ENCODE measurements at regions not wholly inside any gene's neighbourhood (a gene's known extent, or its start where the extent isn't known, plus 50 kb on each side); places are given as distances from the start of the nearest gene placed in this dataset.

DNA sequence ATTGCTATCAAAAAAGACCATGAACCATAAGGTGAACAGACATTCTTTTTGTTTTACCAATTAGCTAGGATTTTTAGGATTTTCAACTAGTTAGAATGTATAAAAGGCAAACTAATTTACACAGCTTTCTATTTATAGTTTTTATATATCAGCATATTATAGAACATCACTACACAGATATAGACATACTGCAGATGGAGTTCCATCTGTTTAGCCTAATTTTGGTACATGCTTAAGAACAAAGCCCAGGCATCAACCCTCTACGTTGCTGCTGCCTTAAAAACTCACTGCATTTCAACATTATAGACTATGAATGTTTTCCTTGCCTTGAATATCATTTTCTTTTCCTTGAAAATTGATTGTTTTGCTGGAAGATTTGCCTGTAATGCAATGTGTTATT, 2227.5 kb upstream of the C9orf72 start:
- no peak for DNase-seq

DNA sequence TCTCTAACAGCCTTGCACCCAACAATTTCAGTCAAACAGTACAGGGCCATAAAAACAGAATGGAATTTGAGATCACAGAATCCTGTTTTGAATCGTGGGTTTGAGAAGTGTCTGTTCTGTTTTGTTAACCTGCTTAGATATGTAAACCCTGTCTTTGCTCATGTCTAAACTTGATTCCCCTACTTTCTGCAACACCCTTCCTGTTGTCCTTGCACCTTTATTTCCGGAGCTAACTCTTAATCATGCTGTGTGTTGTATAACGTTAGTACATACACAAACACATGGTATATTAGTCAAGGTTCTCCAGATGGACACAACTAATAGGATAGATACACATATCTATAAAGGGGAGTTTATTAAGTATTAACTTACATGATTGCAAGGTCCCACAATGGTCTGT, 2229.2 kb upstream of the C9orf72 start:
- no peak for DNase-seq

DNA sequence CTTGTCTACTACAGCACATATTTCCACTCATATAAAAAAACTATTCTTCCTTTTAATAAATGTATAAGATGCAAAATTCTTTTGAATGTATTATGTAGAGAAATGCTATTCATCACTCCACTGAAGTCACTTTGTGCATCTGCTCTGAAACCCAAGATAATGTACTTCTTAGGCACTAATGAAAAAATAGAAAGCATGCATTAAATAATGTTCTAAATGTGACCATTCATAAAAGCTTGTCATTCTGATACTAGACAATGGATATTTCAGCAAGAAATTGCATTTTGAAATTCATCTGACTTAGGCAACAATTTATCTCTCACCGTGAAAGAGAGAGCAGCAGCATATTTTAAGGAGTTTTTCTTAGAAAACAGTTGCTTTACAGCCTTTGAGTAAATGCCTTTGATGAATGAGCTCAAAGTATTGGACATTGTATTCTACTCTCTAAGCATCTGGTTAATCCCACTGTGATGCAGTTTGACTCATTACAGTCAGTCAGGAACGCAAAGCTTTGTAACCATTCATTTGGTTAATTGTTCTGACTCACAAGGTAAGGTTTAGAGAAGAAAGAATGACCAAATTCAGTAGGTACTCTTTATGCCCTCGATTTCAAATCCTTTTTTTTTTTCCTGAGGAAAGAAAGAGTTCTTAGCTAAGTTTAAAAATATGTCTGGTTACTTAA, 2233.8 kb upstream of the C9orf72 start:
- DNase-seq, result no peak

DNA sequence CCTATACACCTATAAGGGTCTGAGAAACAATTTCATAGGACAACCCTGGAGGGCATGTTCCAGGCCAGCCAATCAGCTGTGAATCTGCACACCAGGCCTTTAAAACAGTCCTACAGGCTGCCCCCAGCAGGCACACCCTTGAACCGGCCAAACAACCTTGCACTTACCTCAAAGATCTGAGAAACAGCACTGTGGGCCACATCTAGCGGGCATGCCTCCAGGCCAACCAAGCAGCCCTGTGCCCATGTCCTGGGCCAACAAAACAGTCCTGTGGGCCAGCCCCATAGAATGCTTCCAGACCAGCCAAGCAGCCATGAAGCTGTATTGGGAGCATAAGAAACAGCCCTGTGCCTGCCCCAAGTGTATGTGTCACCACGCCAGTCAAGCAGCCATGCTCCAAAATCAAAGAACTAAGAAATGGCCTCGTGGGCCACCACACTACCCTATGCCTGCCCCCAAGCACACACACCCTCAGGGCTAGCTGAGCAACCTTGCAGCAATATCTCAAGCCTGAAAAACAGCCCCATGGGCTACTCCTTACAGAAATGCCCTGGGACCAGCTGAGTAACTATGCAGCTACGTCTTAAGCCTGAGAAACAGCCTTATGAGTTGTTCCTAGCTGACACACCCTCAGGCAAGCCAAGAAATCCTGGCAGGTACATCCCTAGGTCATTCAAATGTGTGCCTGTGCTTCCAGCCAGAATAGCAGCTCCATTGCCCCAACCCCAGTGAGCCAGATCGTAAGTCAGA, 2243.8 kb upstream of the C9orf72 start:
- DNase-seq, result no peak

DNA sequence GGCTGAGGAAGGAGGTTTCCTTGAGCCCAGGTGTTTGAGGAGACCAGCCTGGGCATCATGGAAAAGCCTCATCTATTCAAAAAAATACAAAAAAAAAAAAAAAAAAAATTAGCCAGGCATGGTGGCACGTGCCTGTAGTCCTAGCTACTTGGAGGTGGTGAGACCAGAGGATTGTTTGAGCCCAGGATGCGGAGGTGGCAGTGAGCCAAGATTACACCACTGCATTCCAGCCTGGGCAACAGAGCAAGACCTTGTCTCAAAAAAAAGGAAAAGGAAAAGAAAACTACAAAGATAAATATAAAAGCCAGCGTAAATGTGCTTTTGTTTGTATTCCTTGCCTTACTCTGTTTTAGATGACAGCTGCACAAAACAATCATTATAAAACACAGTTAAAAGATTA, 2249.2 kb upstream of the C9orf72 start:
- no peak for DNase-seq

DNA sequence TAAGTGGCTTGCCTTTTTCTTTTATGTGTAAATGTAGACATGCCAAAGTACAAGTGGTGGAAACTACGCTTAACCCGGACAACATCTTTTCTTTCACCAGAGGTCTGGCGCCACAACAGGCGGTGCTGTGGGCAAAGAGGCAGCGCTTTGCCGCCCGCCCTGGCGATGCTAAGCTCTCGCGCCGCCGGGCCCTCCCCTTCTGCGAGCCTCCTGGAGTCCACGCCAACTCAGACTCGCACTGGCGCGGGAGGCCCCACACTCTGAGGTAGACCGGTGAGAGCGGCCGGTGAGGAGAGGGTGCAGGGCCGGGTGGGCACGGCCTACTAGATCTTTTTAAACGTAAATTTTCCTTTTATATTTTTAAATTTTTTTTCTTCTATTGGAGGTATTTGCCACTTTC, 2253.1 kb upstream of the C9orf72 start:
- no peak for DNase-seq

DNA sequence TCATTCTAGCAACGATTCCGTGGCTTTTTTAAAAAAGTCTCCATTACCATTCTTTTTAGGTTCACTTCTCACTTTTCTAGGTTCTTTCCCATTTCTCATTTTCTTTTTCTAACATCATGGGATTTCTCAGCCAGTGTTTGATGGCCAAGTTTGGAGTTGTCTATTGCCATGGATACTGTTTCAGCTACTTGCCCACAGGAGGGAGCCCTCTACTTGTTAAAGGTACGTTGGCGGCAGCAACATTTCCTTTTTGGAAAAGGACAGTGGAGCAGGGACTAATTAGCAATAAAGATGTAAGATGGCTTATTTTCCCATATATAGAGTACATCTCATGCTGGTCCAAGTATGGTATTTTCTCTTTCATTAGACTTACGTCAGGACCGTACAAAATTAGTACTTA, 2257.5 kb upstream of the C9orf72 start:
- no peak for DNase-seq

DNA sequence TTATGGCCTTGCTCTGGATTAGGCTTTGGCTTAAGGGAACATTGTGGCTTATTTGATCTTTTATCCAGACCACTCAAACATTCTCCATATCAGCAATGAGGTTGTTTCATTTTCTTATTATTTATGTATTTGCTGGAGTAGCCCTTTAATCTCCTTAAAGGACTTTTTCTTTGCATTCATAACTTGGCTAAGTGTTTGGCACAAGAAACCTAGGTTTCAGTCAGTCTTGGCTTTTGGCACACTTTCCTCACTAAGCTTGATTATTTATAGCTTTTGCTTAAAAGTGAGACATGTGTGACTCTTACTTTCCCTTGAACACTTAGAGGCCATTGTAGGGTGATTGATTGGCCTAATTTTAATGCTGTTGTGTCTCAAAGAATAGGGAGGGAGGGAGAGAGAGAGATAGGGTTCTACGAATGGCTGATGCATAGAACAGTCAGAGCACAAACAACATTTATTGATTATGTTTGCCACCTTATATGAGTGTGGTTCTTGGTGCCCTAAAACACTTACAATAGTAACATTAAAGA, 2265.3 kb upstream of the C9orf72 start:
- no peak for DNase-seq

DNA sequence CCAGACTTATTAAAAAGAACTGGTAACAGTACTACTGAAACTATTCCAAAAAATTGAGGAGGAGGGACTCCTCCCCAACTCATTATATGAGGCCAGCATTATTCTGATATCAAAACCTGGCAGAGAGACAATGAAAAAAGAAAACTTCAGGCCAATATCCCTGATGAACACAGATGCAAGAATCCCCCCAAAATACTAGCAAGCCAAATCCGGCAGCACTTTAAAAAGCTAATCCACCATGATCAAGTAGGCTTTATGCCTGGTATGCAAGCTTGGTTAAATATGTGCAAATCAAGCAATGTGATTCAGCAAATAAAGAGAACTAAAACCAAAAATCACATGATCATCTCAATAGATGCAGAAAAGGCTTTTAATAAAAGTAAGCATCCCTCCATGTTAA, 2271.0 kb upstream of the C9orf72 start:
- DNase-seq, result no peak

DNA sequence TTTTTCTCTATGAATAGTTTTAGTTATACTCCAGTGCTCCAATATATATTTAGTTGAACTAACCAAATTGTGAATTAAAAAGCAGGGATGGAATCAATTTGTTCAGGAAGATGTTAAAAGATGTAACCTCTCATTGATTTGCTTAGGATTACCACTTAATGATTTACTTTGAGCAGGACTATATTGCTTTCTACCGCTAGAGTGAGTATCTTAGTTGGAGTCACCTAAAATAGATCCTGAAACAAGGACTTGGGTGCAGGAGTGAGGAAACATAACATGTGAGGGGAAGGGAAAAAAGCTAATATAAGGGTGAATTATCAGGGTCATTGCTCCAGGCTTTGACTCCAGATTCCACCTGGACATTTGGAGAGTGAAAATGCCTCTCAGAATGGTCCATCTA, 2277.4 kb upstream of the C9orf72 start:
- no peak for DNase-seq

DNA sequence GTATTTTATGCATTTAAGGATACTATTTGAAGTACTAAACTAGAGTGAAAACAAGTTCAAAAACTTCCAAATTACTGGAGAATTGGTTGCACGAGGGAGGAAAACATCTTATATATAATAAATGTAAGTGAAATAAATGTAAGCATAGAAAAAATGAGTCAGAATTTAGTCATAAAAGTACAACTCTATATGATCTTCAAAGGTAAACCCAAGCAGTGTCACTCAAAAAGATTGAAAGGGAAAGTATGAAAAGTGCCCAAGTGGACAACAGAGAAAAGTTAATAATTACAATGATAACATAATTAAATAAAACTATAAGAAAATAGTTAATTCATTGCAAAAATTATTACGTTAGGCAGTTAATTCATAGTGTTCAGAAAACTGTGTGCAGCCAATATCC, 2288.5 kb upstream of the C9orf72 start:
- no peak for DNase-seq

DNA sequence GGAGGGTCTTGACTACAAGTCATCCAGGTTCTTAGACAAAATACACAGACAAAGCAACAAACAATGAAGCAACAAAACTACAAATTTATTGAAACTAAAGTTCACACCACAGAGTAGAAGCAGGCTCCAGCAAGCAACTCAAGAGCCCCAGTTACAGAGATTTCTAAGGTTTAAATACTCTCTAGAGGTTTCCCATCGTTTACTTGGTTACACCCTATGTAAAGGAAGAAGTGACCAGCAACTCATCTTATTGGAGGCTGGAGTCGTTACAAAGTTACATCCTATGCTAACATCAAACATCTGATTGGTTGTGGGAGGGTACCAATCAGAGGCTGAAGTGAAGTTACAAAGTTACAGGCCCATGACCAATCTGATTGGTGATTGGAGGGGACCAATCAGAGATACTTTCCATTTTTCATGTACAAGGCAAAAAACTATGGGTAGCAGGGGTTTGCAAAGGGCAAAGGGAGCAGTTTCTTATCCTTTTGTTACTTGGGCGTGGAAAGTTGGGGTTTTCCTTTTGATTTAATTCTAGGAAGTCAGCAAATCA, 2292.6 kb upstream of the C9orf72 start:
- DNase-seq, result no peak

DNA sequence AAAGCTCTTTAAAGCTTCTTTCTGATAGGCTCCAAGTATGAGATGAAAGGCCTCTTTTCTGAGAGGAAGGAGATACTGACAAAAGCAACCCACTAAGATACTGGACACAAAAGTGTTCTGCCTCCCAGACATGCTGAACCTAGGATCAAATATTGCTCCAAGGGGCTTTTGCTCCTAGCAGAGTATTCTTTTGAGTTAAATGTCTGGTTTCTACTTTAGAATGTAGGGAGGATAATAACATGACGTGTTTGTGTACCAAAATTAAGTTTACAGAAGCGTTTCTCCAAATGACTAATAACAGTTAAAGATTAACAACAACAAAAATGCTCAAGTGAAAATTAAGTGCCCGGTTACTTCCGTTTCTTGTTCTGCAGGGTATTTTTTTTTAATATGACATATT, 2293.3 kb upstream of the C9orf72 start:
- DNase-seq, result no peak

DNA sequence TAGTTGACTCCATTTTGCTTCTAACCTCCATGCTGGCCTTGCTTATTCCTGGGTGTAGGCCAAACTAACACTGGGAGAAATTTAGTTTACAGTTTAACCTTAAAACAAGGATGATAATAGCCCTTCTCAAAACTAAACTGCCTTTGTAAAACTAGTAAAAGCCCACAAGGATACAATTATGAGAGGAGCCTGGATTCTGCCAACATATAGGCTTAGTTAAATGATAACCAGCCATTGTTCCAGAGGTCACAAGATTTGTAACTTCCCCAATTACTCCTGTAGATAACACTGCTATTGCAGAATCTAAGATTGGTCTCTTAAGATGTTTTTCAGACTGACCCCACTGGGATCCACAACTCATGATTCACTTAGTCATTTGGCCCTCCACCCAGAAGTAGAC, 2300.3 kb upstream of the C9orf72 start:
- no peak for DNase-seq

DNA sequence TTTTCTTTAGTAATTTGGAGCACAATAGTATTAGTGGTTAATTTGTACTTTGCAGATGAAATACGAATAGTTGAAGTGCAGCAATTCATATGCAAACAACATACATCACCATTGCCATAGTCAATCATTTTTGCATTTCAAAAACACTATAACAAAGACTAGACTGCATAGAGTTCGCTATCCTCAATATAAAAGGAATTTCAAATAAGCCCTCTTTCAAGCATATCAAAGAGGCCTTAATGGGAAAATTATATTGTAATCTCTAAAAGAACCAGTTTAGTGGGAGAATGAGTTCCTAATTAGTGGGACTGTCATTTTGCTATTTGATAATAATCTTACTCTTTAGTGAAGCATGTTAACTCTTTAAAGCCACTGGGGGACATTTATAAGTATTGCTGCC, 2302.3 kb upstream of the C9orf72 start:
- no peak for DNase-seq

DNA sequence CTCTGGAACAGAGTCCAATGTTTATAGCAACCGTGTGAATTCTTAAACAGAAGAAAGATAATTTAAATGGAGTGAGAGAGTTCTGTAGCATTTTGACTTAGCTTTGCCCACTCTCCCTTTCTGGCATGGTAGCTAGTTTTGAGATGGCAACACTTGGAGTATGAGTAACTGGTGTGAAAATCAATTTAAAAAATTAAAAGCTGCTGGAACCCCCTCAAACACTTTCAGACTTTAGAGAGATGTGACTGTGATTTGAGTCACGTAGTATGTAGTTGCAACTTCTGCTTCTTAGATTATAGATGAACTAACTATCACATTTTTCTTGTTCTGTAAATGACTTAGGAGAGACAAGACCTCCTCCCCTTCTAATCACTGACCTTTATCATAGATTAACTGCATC, 2309.5 kb upstream of the C9orf72 start:
- no peak for DNase-seq

DNA sequence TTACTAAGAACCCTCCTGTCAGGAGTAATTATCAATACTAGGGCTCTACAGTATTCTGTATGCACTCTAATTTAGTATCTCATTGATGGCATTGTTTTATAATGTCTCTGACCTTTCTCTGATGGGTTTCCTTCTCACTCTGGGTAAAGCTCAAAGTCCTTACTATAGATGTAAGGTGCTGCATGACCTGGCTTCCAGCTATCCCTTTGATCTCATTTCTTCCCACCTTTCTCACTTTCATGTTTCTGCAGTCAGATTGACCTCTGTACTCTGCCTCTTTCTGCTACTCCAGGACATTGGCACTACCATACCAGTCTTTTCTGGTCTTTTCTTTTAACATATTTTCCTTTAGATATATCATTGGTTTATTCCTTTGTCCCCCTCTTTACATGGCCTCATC, 2332.8 kb upstream of the C9orf72 start:
- DNase-seq, result no peak

DNA sequence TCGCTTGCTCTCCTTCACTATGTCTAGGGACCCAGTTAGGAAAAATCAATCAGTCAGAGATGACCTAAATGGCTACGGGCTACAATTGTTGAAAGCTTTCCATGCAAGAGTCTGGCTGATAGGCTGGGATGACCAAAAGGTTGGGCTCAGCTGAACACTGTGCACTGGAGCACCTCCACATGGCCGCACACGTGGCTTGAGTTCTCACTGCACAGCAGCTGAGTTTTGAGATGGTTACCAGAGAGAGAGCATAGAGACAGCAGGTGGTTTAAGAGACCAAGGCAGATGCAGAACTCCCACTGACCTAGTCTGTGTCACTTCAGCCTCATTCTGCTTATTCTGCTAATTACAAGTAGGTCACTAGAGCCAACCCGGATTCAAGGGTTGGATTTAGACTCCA, 2354.8 kb upstream of the C9orf72 start:
- DNase-seq, result no peak

DNA sequence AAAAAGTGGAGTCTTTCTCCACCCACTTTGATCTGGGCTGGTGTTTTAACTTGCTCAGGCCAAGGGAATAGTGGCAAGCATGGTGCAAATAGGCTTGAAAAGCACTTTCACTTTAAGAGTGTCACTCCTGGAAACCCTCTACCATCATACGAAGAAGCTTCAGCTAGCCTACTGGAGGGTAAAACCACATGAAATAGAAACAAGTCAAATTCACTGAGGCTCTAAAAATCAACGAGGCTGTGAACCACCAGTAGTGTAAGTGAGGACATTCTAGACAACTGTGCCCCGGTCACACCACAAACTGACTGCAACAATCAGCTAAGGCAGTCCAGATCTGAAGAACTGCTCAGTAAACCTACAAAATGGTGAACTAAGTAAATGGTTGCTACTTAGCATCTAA, 2366.3 kb upstream of the C9orf72 start:
- no peak for DNase-seq

DNA sequence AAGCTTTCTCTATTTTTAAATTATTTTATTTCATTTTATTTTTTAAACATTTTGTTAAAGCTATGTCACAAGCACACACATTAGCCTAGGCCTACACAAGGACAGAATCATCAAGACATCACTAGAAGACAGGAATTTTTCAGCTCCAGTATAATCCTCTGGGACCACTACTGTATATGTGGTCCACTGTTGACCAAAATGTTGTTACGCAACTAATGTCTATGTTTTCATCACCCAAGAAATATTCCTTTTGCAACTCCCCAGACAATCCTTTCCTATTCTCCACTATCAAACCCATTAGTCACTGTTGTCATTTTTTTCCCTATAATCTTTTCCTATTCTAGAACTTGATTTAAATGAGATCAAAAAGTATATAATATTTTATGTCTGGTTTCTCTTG, 2371.7 kb upstream of the C9orf72 start:
- DNase-seq, result no peak

DNA sequence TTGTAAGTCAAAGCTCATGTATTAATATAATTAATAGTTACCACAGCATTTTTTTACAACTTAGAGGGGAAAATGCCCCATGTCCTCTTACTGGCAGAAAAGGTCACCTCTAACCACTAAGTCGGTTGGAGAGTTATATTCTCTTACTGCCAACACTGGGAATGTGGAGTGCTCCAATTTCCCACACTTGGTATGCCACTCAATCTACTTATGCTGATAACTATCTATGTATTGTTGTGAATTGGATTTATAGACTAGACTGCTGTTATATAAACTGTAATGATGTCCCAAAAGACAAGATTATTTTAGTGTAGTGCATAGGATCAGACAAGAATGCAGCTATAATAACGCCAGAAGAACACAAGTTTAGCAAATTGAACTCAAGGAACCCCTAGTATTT, 2385.2 kb upstream of the C9orf72 start:
- DNase-seq, result no peak

DNA sequence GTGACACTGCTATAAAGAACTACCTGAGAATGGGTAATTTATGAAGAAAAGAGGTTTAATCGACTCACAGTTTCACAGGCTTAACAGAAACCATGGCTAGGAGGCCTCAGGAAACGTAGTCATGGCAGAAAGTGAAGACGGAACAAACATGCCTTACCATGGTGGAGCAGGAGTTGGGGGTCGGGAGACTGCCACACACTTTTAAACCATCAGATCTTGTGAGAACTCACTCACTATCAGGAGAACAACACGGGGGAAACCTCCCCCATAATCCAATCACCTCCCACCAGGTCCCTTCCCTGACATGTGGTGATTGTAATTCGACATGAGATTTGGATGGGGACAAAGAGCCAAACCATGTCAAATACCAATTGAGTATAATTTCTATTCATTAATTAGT, 2392.6 kb upstream of the C9orf72 start:
- no peak for DNase-seq

DNA sequence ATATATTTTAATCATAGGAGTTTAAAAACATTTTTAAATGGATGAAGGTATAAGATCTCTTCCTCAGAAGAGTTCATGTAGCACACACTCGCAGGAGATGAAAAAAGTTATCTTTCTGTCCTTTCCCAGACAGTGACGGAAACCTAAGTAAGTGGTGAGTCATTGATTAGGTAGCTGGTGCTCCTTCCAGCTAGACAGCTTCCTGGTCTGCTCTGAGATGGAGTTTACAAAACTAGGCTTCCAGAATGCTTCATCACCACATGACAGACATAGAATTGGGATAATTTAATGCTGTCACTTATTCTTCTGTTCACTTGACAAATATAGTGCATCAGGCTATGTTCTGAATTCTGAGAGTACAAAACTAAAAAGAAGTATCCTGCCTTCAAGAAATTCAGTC, 2393.0 kb upstream of the C9orf72 start:
- no peak for DNase-seq

DNA sequence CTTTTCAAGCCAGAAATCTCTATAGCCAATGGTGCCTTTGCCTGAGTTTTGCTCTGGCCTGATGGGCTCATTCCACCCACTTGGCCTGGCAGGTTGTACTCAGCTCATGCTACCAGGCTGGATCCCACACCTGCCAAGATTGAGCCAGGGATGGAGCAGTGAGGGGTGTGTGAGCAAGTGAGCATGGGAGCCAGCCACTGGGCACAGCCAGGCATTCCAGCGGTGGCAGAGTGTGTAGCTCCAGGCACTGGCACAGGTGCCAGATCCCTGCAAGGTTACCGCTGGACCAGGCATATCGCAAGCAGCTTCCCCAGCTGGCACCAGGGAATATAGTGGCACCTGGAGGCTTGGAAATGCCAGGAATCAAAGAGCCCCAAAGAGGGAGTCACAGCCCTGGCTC, 2395.6 kb upstream of the C9orf72 start:
- DNase-seq, result no peak

DNA sequence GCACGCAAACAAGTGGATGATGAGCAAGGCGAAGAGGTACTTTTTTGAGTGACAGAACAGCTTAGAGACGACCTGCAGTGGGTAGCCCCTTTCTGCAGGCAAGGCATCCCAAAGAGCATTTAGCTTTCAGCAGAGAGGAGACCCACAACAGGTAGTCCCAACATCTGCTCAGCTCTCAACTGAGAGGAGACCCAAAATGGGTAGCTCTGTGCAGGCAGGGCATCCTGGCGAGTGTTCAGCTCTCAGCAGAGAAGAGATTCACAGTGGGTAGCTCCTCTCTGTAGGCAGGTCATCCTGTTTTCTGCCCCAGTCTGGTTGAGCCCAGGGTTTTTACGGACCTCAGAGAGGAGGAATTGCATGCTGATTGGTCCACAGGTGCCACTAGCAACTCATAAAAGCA, 2396.1 kb upstream of the C9orf72 start:
- no peak for DNase-seq
